SHP77 (cell line): ENCODE measurements at regions not wholly inside any gene's neighbourhood (a gene's known extent, or its start where the extent isn't known, plus 50 kb on each side); places are given as distances from the start of the nearest gene placed in this dataset.
A peak's percentile ranks its signal among the peaks of the same experiment; 100 is the strongest.

Source experiments
- DNase-seq, 2 experiments: peaks; one replicate each; lab custom pipeline; 2025; lab: John Stamatoyannopoulos, UW

- no peak for DNase-seq
Observed at GRCh38 chr2:111652681-111653080, 231.3 kb downstream of the ANAPC1 start.

GRCh38 chr2:111653103-111653624 lies 230.8 kb downstream of the ANAPC1 start:
- DNase-seq = no peak

GRCh38 chr2:111653913-111654312 lies 230.1 kb downstream of the ANAPC1 start:
- no peak for DNase-seq

GRCh38 chr2:111654829-111655228 lies 229.2 kb downstream of the ANAPC1 start:
- DNase-seq = no peak

GRCh38 chr2:111656436-111656835 lies 227.6 kb downstream of the ANAPC1 start:
- no peak for DNase-seq

GRCh38 chr2:111656894-111657293 lies 227.1 kb downstream of the ANAPC1 start:
- DNase-seq = no peak

GRCh38 chr2:111657351-111657975 lies 226.5 kb downstream of the ANAPC1 start:
- DNase-seq = no peak

- peak in 1 of 2 experiments; percentile 53 for DNase-seq
Observed at GRCh38 chr2:111659361-111660333, 224.3 kb downstream of the ANAPC1 start.

- DNase-seq = no peak
Observed at GRCh38 chr2:111660811-111661210, 223.2 kb downstream of the ANAPC1 start.

GRCh38 chr2:111661286-111661940 lies 222.6 kb downstream of the ANAPC1 start:
- DNase-seq = no peak

- DNase-seq = no peak
Observed at GRCh38 chr2:111662039-111662770, 221.8 kb downstream of the ANAPC1 start.

- no peak for DNase-seq
Observed at GRCh38 chr2:111662771-111663470, 221.1 kb downstream of the ANAPC1 start.

GRCh38 chr2:111663471-111664274 lies 220.3 kb downstream of the ANAPC1 start:
- DNase-seq = no peak

- no peak for DNase-seq
Observed at GRCh38 chr2:111664275-111664850, 219.6 kb downstream of the ANAPC1 start.

GRCh38 chr2:111665011-111665410 lies 219.0 kb downstream of the ANAPC1 start:
- no peak for DNase-seq

GRCh38 chr2:111665551-111666116 lies 218.4 kb downstream of the ANAPC1 start:
- DNase-seq = no peak

GRCh38 chr2:111666160-111666559 lies 217.8 kb downstream of the ANAPC1 start:
- no peak for DNase-seq

GRCh38 chr2:111667001-111667400 lies 217.0 kb downstream of the ANAPC1 start:
- DNase-seq = no peak

GRCh38 chr2:111667542-111668273 lies 216.3 kb downstream of the ANAPC1 start:
- DNase-seq = no peak
